ENCODE measurements at regions not wholly inside any gene's neighbourhood (a gene's known extent, or its start where the extent isn't known, plus 50 kb on each side); places are given as distances from the start of the nearest gene placed in this dataset.

- TF ChIP-seq MAX (IDR thresholded peaks at IDR 0.05): no peak
- TF ChIP-seq EGR1 (IDR thresholded peaks at IDR 0.05; ENCODE audit: low read depth in 2 of 2): no peak
- no peak for TF ChIP-seq JUND (IDR thresholded peaks at IDR 0.05)
- TF ChIP-seq CTCF (IDR thresholded peaks at IDR 0.05; ENCODE audit: low read depth, low read length, missing input control): no peak
- TF ChIP-seq ATF3 (IDR thresholded peaks at IDR 0.05): no peak
Measured at GRCh38 chr1:88210103-88210787, 473.8 kb upstream of the PKN2 start.
